Endodermal cell (in vitro differentiated cells): ENCODE measurements at regions not wholly inside any gene's neighbourhood (a gene's known extent, or its start where the extent isn't known, plus 50 kb on each side); places are given as distances from the start of the nearest gene placed in this dataset.

Source experiments
- DNase-seq: peaks from one replicate; pipeline ENCODE4 v3.0.0-alpha.2; 2017
- H3K27ac ChIP-seq: 2 replicates; pipeline ENCODE4 v1.5.1; 2013; ENCODE audit warnings: mild to moderate bottlenecking, low read depth, low read length, moderate library complexity
- H3K27me3 ChIP-seq: 2 replicates; pipeline ENCODE4 v1.6.1; 2013; ENCODE audit warnings: mild to moderate bottlenecking, low read length, moderate library complexity; ENCODE audit not compliant: insufficient read depth, control insufficient read depth, poor library complexity, severe bottlenecking
- H3K36me3 ChIP-seq: 2 replicates; pipeline ENCODE4 v1.7.0; 2013; ENCODE audit warnings: mild to moderate bottlenecking, low read length, moderate library complexity; ENCODE audit not compliant: control insufficient read depth, insufficient read depth
- H3K4me1 ChIP-seq: one replicate; pipeline ENCODE4 v1.7.0; 2013; ENCODE audit warnings: low read length; ENCODE audit not compliant: control insufficient read depth, insufficient read depth
- H3K4me3 ChIP-seq: 2 replicates; pipeline ENCODE4 v1.5.1; 2013; ENCODE audit warnings: mild to moderate bottlenecking, low read length, moderate library complexity
- H3K9ac ChIP-seq: 2 replicates; pipeline ENCODE4 v1.6.1; 2013; ENCODE audit warnings: mild to moderate bottlenecking, low read length, moderate library complexity; ENCODE audit not compliant: poor library complexity, severe bottlenecking; ENCODE audit errors: extremely low read depth
- H3K9me3 ChIP-seq: 2 replicates; pipeline ENCODE4 v1.6.1; 2013; ENCODE audit warnings: mild to moderate bottlenecking, low read length, moderate library complexity; ENCODE audit not compliant: control insufficient read depth
- H3K27ac Mint-ChIP-seq: 2 replicates; pipeline ENCODE4 v1.8.0; 2020; ENCODE audit warnings: mixed read lengths
- H3K27me3 Mint-ChIP-seq: 2 replicates; pipeline ENCODE4 v1.8.0; 2021; ENCODE audit warnings: mild to moderate bottlenecking, mixed read lengths; ENCODE audit not compliant: insufficient read depth
- H3K36me3 Mint-ChIP-seq: 2 replicates; pipeline ENCODE4 v1.8.0; 2020; ENCODE audit warnings: low read depth, mixed read lengths
- H3K4me1 Mint-ChIP-seq: 2 replicates; pipeline ENCODE4 v1.8.0; 2020; ENCODE audit warnings: mixed read lengths
- H3K4me3 Mint-ChIP-seq: 2 replicates; pipeline ENCODE4 v1.8.0; 2020; ENCODE audit warnings: mild to moderate bottlenecking, moderate library complexity, mixed read lengths
- H3K9me3 Mint-ChIP-seq: 2 replicates; pipeline ENCODE4 v1.8.0; 2020; ENCODE audit warnings: mild to moderate bottlenecking, mixed read lengths
- WGBS, 2 experiments: methylation state at CpG; one replicate each; pipeline versions ENCODE4 v1.1.5 to v1.1.7; 2013; ENCODE audit warnings: missing lambda C conversion rate in 2 of 2, mixed read lengths in 1 of 2; ENCODE audit not compliant: insufficient coverage in 1 of 2, insufficient read length in 1 of 2; 5-methylcytosine and 5-hydroxymethylcytosine counted together
- TF ChIP-seq, protein P1 (sequence below): fragments of 200-600 bp; sonication (generic); conservative IDR thresholded peaks from 2 replicates; pipeline ENCODE4 v1.5.0; 2021; ENCODE audit warnings: antibody characterized with exemption, mild to moderate bottlenecking

DNA sequence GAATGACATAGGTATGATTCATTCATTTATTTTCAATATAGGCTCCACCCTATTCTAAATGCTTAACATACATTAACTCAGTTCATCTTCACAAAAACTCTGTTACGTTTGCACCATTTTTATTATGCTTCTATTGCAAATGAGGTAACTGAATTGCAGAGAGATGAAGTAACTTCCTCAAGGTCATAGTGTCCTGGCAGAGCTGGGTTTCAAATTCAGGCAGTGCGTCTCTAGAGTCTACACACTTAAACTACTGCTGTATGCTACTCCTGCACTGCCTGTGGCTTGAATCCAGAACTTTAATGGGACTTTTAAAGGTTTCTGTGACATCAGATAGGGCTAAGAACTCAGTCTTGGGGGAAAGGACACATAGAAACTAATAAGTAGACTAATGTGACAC, 413.4 kb downstream of the UBE2NL start:
- no peaks in the 10 kb centered on the region for H3K27me3 Mint-ChIP-seq
- Histone ChIP-seq H3K36me3 (no peaks in the 10 kb centered on the region), H3K4me1 (no peaks in the 10 kb centered on the region), H3K9me3 (peaks cover 46% of the 10 kb centered on the region), H3K27me3 (no peaks in the 10 kb centered on the region), H3K27ac (no peak overlapping the region), H3K4me3 (no peak overlapping the region), H3K9ac (no peak overlapping the region)
- H3K4me1 Mint-ChIP-seq, result no peaks in the 10 kb centered on the region
- no peak for DNase-seq
- H3K27ac Mint-ChIP-seq, result no peak overlapping the region
- peaks cover 53% of the 10 kb centered on the region for H3K9me3 Mint-ChIP-seq
- WGBS, 2 experiments, result 64% methylated on average over 2 of the region's 2 CpGs; no CpG with 5 or more reads in 1 of the 2 experiments
- H3K36me3 Mint-ChIP-seq, result no peaks in the 10 kb centered on the region
- TF ChIP-seq, protein P1, sequence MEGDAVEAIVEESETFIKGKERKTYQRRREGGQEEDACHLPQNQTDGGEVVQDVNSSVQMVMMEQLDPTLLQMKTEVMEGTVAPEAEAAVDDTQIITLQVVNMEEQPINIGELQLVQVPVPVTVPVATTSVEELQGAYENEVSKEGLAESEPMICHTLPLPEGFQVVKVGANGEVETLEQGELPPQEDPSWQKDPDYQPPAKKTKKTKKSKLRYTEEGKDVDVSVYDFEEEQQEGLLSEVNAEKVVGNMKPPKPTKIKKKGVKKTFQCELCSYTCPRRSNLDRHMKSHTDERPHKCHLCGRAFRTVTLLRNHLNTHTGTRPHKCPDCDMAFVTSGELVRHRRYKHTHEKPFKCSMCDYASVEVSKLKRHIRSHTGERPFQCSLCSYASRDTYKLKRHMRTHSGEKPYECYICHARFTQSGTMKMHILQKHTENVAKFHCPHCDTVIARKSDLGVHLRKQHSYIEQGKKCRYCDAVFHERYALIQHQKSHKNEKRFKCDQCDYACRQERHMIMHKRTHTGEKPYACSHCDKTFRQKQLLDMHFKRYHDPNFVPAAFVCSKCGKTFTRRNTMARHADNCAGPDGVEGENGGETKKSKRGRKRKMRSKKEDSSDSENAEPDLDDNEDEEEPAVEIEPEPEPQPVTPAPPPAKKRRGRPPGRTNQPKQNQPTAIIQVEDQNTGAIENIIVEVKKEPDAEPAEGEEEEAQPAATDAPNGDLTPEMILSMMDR, result no peak
- no peak overlapping the region for H3K4me3 Mint-ChIP-seq

DNA sequence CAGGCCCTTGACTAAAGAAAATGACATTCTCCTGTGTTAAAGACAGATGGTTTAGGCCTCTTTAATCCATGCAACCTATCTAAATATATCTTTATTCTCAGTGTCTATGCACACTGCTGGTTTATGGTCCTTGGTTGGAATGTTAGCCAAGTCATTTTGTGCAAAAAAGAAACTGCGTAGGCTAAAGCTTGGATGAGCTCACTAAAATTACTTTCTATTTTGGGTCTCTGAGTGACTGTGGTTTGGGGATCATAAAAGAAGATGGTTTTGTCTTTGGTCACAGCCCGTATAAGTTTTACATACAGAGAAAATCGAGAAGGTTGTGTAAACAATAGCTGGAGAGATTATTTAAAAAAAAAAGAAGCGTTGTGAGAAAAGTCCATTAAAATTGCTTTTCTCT, 443.6 kb downstream of the UBE2NL start:
- Histone ChIP-seq H3K27me3 (no peaks in the 10 kb centered on the region), H3K4me1 (no peaks in the 10 kb centered on the region), H3K36me3 (no peaks in the 10 kb centered on the region), H3K9me3 (peaks cover 5% of the 10 kb centered on the region), H3K4me3 (no peak overlapping the region), H3K27ac (no peak overlapping the region), H3K9ac (no peak overlapping the region)
- Mint-ChIP-seq H3K4me1 (no peaks in the 10 kb centered on the region), H3K36me3 (no peaks in the 10 kb centered on the region), H3K27me3 (no peaks in the 10 kb centered on the region), H3K4me3 (no peak overlapping the region), H3K9me3 (peaks cover 34% of the 10 kb centered on the region), H3K27ac (no peak overlapping the region)
- TF ChIP-seq, protein P1, result no peak
- 89% methylated on average over 4 of the region's 4 CpGs; no CpG with 5 or more reads in 1 of the 2 experiments for WGBS, 2 experiments
- DNase-seq, result no peak

GRCh38 chrX:144333429-144333828, 449.6 kb downstream of the UBE2NL start:
- H3K27ac Mint-ChIP-seq, result no peak overlapping the region
- H3K4me1 Mint-ChIP-seq, result no peaks in the 10 kb centered on the region

More at GRCh38 chrX:144333429-144333828, 449.6 kb downstream of the UBE2NL start:
- no peak overlapping the region for H3K4me3 Mint-ChIP-seq
- no peak overlapping the region for H3K27ac ChIP-seq
- DNase-seq, result no peak
- H3K36me3 ChIP-seq, result no peaks in the 10 kb centered on the region
- H3K36me3 Mint-ChIP-seq, result no peaks in the 10 kb centered on the region
- no peaks in the 10 kb centered on the region for H3K27me3 ChIP-seq
- H3K4me3 ChIP-seq, result no peak overlapping the region
- peaks cover 8% of the 10 kb centered on the region for H3K9me3 ChIP-seq
- WGBS, 2 experiments, result 52% methylated on average over 4 of the region's 4 CpGs; no CpG with 5 or more reads in 1 of the 2 experiments
- H3K4me1 ChIP-seq, result no peaks in the 10 kb centered on the region
- TF ChIP-seq, protein P1, result no peak
- no peak overlapping the region for H3K9ac ChIP-seq
- peaks cover 2% of the 10 kb centered on the region for H3K27me3 Mint-ChIP-seq
- H3K9me3 Mint-ChIP-seq, result peaks cover 63% of the 10 kb centered on the region
